HEK293 (cell line): ENCODE measurements at regions not wholly inside any gene's neighbourhood (a gene's known extent, or its start where the extent isn't known, plus 50 kb on each side); places are given as distances from the start of the nearest gene placed in this dataset.
A peak's percentile ranks its signal among the peaks of the same experiment; 100 is the strongest.

Experiments
- CTCF ChIA-PET: fragments of 350-600 bp; formaldehyde crosslinking; extraction: SDS; loops from one replicate; lab custom pipeline; 2021; ENCODE audit warnings: antibody characterized with exemption; lab: Yijun Ruan, JAX
- POLR2A ChIA-PET: fragments of 300-600 bp; formaldehyde crosslinking; extraction: SDS; loops from one replicate; lab custom pipeline; 2020; ENCODE audit warnings: antibody characterized with exemption, inconsistent platforms; lab: Yijun Ruan, JAX
- H3K27ac ChIP-seq: fragments of 200-500 bp; sonication (Bioruptor generic); 2 replicates; pipeline ENCODE4 v1.5.1; 2014; ENCODE audit warnings: low read depth, low read length, control low read depth, inconsistent platforms; ENCODE audit errors: extremely low read depth
- H3K36me3 ChIP-seq, 2 experiments: fragments of 200-500 bp in 1 of 2; sonication (Bioruptor generic) in 1 of 2; 1 replicate in 1 of 2; 2 replicates in 1 of 2; pipeline ENCODE4 v1.5.1; 2014 to 2017; ENCODE audit warnings: inconsistent platforms in 2 of 2, low read length in 2 of 2; ENCODE audit not compliant: control insufficient read depth in 2 of 2, insufficient read depth in 1 of 2
- H3K4me1 ChIP-seq: fragments of 200-500 bp; sonication (Bioruptor generic); 2 replicates; pipeline ENCODE4 v1.5.1; 2014; ENCODE audit warnings: mild to moderate bottlenecking, low read length, inconsistent platforms; ENCODE audit not compliant: control insufficient read depth, insufficient read depth
- H3K4me3 ChIP-seq: 2 replicates; pipeline ENCODE4 v1.5.1; 2011; ENCODE audit warnings: low read depth, mild to moderate bottlenecking, control low read depth, low read length, moderate library complexity
- H3K9me3 ChIP-seq: fragments of 200-500 bp; sonication (Bioruptor generic); 2 replicates; pipeline ENCODE4 v1.5.1; 2014; ENCODE audit warnings: low read depth, low read length, inconsistent platforms; ENCODE audit not compliant: control insufficient read depth, insufficient read depth
- BCL11A ChIP-seq: fragments of 450-650 bp; formaldehyde crosslinking; IDR thresholded peaks from 2 replicates; pipeline ENCODE4 v1.5.1; 2016; ENCODE audit warnings: low read depth, missing biosample characterization, missing genetic modification characterization
- BCL11B ChIP-seq: fragments of 450-650 bp; formaldehyde crosslinking; IDR thresholded peaks from 2 replicates; pipeline ENCODE4 v1.5.1; 2016; ENCODE audit warnings: low read depth, missing biosample characterization, missing genetic modification characterization
- GLI2 ChIP-seq: fragments of 450-650 bp; formaldehyde crosslinking; IDR thresholded peaks from 2 replicates; pipeline ENCODE4; 2017; ENCODE audit warnings: missing biosample characterization, missing genetic modification characterization, low read depth, borderline replicate concordance
- GLI4 ChIP-seq: fragments of 450-650 bp; formaldehyde crosslinking; IDR thresholded peaks from 2 replicates; pipeline ENCODE4 v1.5.1; 2016; ENCODE audit warnings: missing biosample characterization, missing genetic modification characterization
- PRDM1 ChIP-seq: fragments of 450-650 bp; formaldehyde crosslinking; IDR thresholded peaks from 2 replicates; pipeline ENCODE4; 2016; ENCODE audit warnings: missing biosample characterization, missing genetic modification characterization
- RBAK ChIP-seq: fragments of 450-650 bp; formaldehyde crosslinking; IDR thresholded peaks from 2 replicates; pipeline ENCODE4 v1.5.1; 2016; ENCODE audit warnings: missing biosample characterization, missing genetic modification characterization
- SCRT1 ChIP-seq: fragments of 450-650 bp; formaldehyde crosslinking; IDR thresholded peaks from 2 replicates; pipeline ENCODE4 v1.5.1; 2016; ENCODE audit warnings: missing biosample characterization, missing genetic modification characterization, borderline replicate concordance
- SP2 ChIP-seq: fragments of 450-650 bp; formaldehyde crosslinking; IDR thresholded peaks from 2 replicates; pipeline ENCODE4 v1.5.1; 2016; ENCODE audit warnings: missing biosample characterization, missing genetic modification characterization
- ZBTB44 ChIP-seq: fragments of 450-650 bp; IDR thresholded peaks from 2 replicates; pipeline ENCODE4 v1.5.1; 2018; ENCODE audit warnings: missing biosample characterization, mild to moderate bottlenecking, missing genetic modification characterization
- ZBTB48 ChIP-seq: fragments of 450-650 bp; formaldehyde crosslinking; IDR thresholded peaks from 2 replicates; pipeline ENCODE4 v1.5.1; 2016; ENCODE audit warnings: missing biosample characterization, missing genetic modification characterization
- ZIC2 ChIP-seq: fragments of 450-650 bp; formaldehyde crosslinking; IDR thresholded peaks from 2 replicates; pipeline ENCODE4 v1.5.1; 2016; ENCODE audit warnings: missing biosample characterization, missing genetic modification characterization
- ZNF121 ChIP-seq: fragments of 450-650 bp; formaldehyde crosslinking; IDR thresholded peaks from 2 replicates; pipeline ENCODE4 v1.5.1; 2016; ENCODE audit warnings: missing biosample characterization, missing genetic modification characterization
- ZNF175 ChIP-seq: fragments of 450-650 bp; formaldehyde crosslinking; IDR thresholded peaks from 2 replicates; pipeline ENCODE4 v1.5.1; 2016; ENCODE audit warnings: missing biosample characterization, missing genetic modification characterization
- ZNF2 ChIP-seq: fragments of 450-650 bp; formaldehyde crosslinking; IDR thresholded peaks from 2 replicates; pipeline ENCODE4 v1.5.1; 2016; ENCODE audit warnings: missing biosample characterization, missing genetic modification characterization
- ZNF214 ChIP-seq: fragments of 450-650 bp; formaldehyde crosslinking; IDR thresholded peaks from 2 replicates; pipeline ENCODE4 v1.5.1; 2017; ENCODE audit warnings: missing biosample characterization, mild to moderate bottlenecking, missing genetic modification characterization, borderline replicate concordance
- ZNF423 ChIP-seq: fragments of 450-650 bp; formaldehyde crosslinking; IDR thresholded peaks from 2 replicates; pipeline ENCODE4 v1.5.1; 2016; ENCODE audit warnings: missing biosample characterization, missing genetic modification characterization
- ZNF521 ChIP-seq: fragments of 450-650 bp; formaldehyde crosslinking; IDR thresholded peaks from 2 replicates; pipeline ENCODE4 v1.5.1; 2017; ENCODE audit warnings: missing biosample characterization, mild to moderate bottlenecking, missing genetic modification characterization
- ZNF654 ChIP-seq: fragments of 450-650 bp; formaldehyde crosslinking; IDR thresholded peaks from 2 replicates; pipeline ENCODE4 v1.5.1; 2016; ENCODE audit warnings: low read depth, missing biosample characterization, missing genetic modification characterization
- ZNF707 ChIP-seq: fragments of 450-650 bp; formaldehyde crosslinking; IDR thresholded peaks from 2 replicates; pipeline ENCODE4 v1.5.1; 2016; ENCODE audit warnings: missing biosample characterization, missing genetic modification characterization
- ZNF768 ChIP-seq: fragments of 450-650 bp; formaldehyde crosslinking; IDR thresholded peaks from 2 replicates; pipeline ENCODE4 v1.5.1; 2018; ENCODE audit warnings: missing biosample characterization, mild to moderate bottlenecking, missing genetic modification characterization
- ZSCAN18 ChIP-seq: fragments of 450-650 bp; formaldehyde crosslinking; IDR thresholded peaks from 2 replicates; pipeline ENCODE4 v1.5.1; 2016; ENCODE audit warnings: missing biosample characterization, missing genetic modification characterization
- TF ChIP-seq, protein P1 (sequence below): fragments of 450-650 bp; formaldehyde crosslinking; IDR thresholded peaks from 2 replicates; pipeline ENCODE4 v1.5.1; 2016; ENCODE audit warnings: missing biosample characterization, missing genetic modification characterization
- TF ChIP-seq, protein P2 (sequence below): fragments of 450-650 bp; formaldehyde crosslinking; IDR thresholded peaks from 2 replicates; pipeline ENCODE4 v1.5.1; 2016; ENCODE audit warnings: missing biosample characterization, missing genetic modification characterization

DNA sequence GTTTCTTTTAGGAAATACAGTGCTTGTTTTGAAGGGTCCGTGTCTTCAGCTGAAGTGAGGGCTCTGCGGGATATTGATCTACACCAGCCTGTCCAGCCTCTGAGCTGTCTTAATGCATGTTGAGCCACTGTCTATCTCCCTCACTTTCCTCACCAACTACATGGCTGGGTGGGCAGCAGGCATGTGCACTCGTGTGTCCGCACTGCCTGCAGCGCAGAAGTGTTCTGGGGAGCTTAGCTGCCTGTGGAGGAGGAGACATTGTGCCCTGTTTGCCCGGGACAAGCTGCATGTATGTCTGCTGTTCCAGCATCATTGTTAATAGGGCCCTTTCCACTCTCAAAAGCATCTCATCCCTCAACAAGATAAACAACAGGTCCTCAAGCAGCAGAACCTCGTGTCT lies 133.1 kb upstream of the EEPD1 start:
- POLR2A ChIA-PET = no interaction called here

DNA sequence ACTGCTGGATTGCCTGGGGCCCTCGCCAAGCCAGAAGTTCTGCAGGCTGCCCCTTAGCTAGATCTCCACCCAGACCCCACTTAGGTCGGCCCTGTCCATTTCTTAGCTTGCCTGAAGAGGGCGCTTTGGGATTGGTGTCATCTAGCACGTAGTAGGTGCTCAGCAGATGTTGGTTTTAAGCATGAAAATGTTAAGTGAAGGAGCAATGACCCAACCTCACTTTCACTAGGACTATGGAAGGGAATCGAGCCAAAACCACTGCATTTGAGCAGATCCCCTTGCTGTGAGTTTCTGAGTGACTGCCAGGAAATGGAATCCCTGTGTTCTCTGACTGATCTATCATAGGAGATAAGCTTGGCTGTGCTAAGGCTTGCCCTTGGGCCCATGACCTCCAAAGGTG lies 131.7 kb upstream of the EEPD1 start:
- Histone ChIP-seq H3K4me3 (no peak overlapping the region), H3K36me3 (no peaks in the 10 kb centered on the region), H3K4me1 (no peaks in the 10 kb centered on the region), H3K27ac (no peak overlapping the region), H3K9me3 (no peaks in the 10 kb centered on the region)
- ChIA-PET POLR2A (no interaction called here), CTCF (interaction anchor here (0.6 to 2.0 kb wide), 13 partner anchors 9 to 295 kb away, joined by 3 to 13 read pairs (median 3); no protein-coding TSS in a partner anchor)
- no peak for TF ChIP-seq ZNF521 (tag by site-specific recombination)
- peak; percentile 25; the same call in 1 of the 2 replicates for TF ChIP-seq ZNF654 (tag by site-specific recombination)
- TF ChIP-seq, protein P1, sequence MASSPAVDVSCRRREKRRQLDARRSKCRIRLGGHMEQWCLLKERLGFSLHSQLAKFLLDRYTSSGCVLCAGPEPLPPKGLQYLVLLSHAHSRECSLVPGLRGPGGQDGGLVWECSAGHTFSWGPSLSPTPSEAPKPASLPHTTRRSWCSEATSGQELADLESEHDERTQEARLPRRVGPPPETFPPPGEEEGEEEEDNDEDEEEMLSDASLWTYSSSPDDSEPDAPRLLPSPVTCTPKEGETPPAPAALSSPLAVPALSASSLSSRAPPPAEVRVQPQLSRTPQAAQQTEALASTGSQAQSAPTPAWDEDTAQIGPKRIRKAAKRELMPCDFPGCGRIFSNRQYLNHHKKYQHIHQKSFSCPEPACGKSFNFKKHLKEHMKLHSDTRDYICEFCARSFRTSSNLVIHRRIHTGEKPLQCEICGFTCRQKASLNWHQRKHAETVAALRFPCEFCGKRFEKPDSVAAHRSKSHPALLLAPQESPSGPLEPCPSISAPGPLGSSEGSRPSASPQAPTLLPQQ (tag by site-specific recombination) = no peak
- no peak for TF ChIP-seq ZNF175
- TF ChIP-seq ZNF768 (tag by site-specific recombination) = no peak
- TF ChIP-seq ZNF2 (tag by site-specific recombination) = peak; percentile 85

More for the DNA sequence above, 133.1 kb upstream of the EEPD1 start:
- no peaks in the 10 kb centered on the region for H3K4me1 ChIP-seq
- no peaks in the 10 kb centered on the region for H3K9me3 ChIP-seq
- no peaks in the 10 kb centered on the region for H3K36me3 ChIP-seq
- H3K27ac ChIP-seq = no peak overlapping the region
- no peak overlapping the region for H3K4me3 ChIP-seq
- TF ChIP-seq PRDM1 (no peak), SCRT1 (tag by site-specific recombination) (no peak), ZIC2 (no peak), ZNF2 (tag by site-specific recombination) (no peak), GLI4 (tag by site-specific recombination) (no peak), ZSCAN18 (no peak), ZNF423 (no peak), GLI2 (no peak), ZNF121 (tag by site-specific recombination) (no peak), ZNF521 (tag by site-specific recombination) (no peak), ZNF214 (tag by site-specific recombination) (no peak), RBAK (tag by site-specific recombination) (no peak), ZBTB44 (tag by site-specific recombination) (no peak), BCL11B (tag by site-specific recombination) (no peak), ZNF707 (no peak), SP2 (tag by site-specific recombination) (no peak), ZBTB48 (tag by site-specific recombination) (no peak), BCL11A (tag by site-specific recombination) (no peak)
- TF ChIP-seq, protein P2, sequence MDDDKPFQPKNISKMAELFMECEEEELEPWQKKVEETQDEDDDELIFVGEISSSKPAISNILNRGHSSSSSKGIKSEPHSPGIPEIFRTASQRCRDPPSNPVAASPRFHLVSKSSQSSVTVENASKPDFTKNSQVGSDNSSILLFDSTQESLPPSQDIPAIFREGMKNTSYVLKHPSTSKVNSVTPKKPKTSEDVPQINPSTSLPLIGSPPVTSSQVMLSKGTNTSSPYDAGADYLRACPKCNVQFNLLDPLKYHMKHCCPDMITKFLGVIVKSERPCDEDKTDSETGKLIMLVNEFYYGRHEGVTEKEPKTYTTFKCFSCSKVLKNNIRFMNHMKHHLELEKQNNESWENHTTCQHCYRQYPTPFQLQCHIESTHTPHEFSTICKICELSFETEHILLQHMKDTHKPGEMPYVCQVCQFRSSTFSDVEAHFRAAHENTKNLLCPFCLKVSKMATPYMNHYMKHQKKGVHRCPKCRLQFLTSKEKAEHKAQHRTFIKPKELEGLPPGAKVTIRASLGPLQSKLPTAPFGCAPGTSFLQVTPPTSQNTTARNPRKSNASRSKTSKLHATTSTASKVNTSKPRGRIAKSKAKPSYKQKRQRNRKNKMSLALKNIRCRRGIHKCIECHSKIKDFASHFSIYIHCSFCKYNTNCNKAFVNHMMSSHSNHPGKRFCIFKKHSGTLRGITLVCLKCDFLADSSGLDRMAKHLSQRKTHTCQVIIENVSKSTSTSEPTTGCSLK (tag by site-specific recombination) = no peak
- CTCF ChIA-PET = interaction anchor here (2.0 kb wide), 1 partner anchor 35 kb away, joined by 13 read pairs; no protein-coding TSS in a partner anchor
